Heart left ventricle (tissue), 16 donors: ENCODE measurements at regions not wholly inside any gene's neighbourhood (a gene's known extent, or its start where the extent isn't known, plus 50 kb on each side); places are given as distances from the start of the nearest gene placed in this dataset.

Experiments
- ATAC-seq, 4 donors: fragments of 200-7000 bp; cut with Tn5 transposase; one replicate each; pipeline ENCODE4 v1.9.1; 2020 to 2022; ENCODE audit warnings: moderate library complexity in 4 of 4, mild to moderate bottlenecking in 3 of 4, moderate number of reproducible peaks in 1 of 4
- DNase-seq, 5 donors: peaks; one replicate each; pipeline ENCODE4 v3.0.0-alpha.2; 2020
- H3K27ac ChIP-seq, 12 donors: fragments of 200-600 bp; sonication (generic) in 4 of 12; one replicate each; pipeline versions ENCODE4 v1.5.0 to v1.8.0; 2016 to 2022; ENCODE audit warnings: mild to moderate bottlenecking in 2 of 12
- H3K27me3 ChIP-seq, 9 donors: fragments of 200-600 bp; sonication (generic) in 2 of 9; one replicate each; pipeline versions ENCODE4 v1.5.1 to v1.8.0; 2016 to 2022; ENCODE audit warnings: mild to moderate bottlenecking in 3 of 9
- H3K36me3 ChIP-seq, 9 donors: fragments of 200-600 bp; sonication (generic) in 2 of 9; one replicate each; pipeline versions ENCODE4 v1.5.0 to v1.8.0; 2018 to 2022; ENCODE audit warnings: mild to moderate bottlenecking in 2 of 9
- H3K4me1 ChIP-seq, 12 donors: fragments of 200-600 bp; sonication (generic) in 4 of 12; one replicate each; pipeline versions ENCODE4 v1.5.0 to v1.8.0; 2016 to 2022; ENCODE audit warnings: mild to moderate bottlenecking in 3 of 12
- H3K4me3 ChIP-seq, 12 donors: fragments of 200-600 bp; sonication (generic) in 4 of 12; one replicate each; pipeline versions ENCODE4 v1.5.0 to v1.8.0; 2017 to 2022; ENCODE audit warnings: mild to moderate bottlenecking in 9 of 12, moderate library complexity in 4 of 12
- H3K9me3 ChIP-seq, 12 donors: fragments of 200-600 bp; sonication (generic) in 4 of 12; one replicate each; pipeline versions ENCODE4 v1.5.0 to v1.8.0; 2016 to 2022; ENCODE audit warnings: mild to moderate bottlenecking in 1 of 12
- CTCF ChIP-seq, 12 donors: fragments of 200-600 bp; sonication (generic) in 4 of 12; IDR thresholded peaks; one replicate each; pipeline versions ENCODE4 v1.5.0 to v1.8.0; 2018 to 2022; ENCODE audit warnings: antibody characterized with exemption in 12 of 12, mild to moderate bottlenecking in 5 of 12
- POLR2A ChIP-seq, 2 donors: fragments of 450-650 bp; IDR thresholded peaks; one replicate each; pipeline ENCODE4 v1.6.1; 2017; ENCODE audit warnings: antibody characterized with exemption in 2 of 2, mild to moderate bottlenecking in 2 of 2, moderate library complexity in 2 of 2
- WGBS, 4 donors: extraction: QIAGEN DNeasy Blood & Tissue Kit in 2 of 4; methylation state at CpG; one replicate each; pipeline versions ENCODE4 v1.1.5 to v1.1.7; 2013 to 2018; 5-methylcytosine and 5-hydroxymethylcytosine counted together
- intact Hi-C, 10 donors: fragments of 100-400 bp; cut with DNase I; formaldehyde crosslinking; loops; one replicate each; pipeline versions ENCODE4 v1.11.1 to v1.14.2; 2022
- donor health status: ischemic (EF 13 %, LVEDD 7.1; RV severe dilation, severe dysfunction).
- donor health status: healthy with polysubstance abuse.
- donor health status: DM: no; HTN: yes; CAD: no.
- donor health status: DM: no; HTN: no; CAD: no.
- donor health status: ischemic (EF 25% LVEDD 6.9; RV normal size, moderate dysfunction).
- donor health status: ischemic (EF 25% LVEDD 5.7; RV mildly dilated, moderate dysfunction).
- donor health status: healthy.
- donor health status: DM: yes; HTN: yes; CAD: no.
- donor health status: ischemic (EF 35%, LVEDD 5.7; RV mildly dilated, moderate dysfunction).
- donor health status: nonischemic (EF 11% LVEDD 7.7; RV severe dilation, severe dysfunction).
- donor health status: DM: yes; HTN: yes; CAD: no.
- donor health status: PGD.
- donor health status: ischemic (EF 29% LVEDD 5.4; RV normal size, mild dysfunction).
- donor health status: nonischemic (EF 23%, LVEDD 6.1; RV moderate dilation, normal function).

DNA sequence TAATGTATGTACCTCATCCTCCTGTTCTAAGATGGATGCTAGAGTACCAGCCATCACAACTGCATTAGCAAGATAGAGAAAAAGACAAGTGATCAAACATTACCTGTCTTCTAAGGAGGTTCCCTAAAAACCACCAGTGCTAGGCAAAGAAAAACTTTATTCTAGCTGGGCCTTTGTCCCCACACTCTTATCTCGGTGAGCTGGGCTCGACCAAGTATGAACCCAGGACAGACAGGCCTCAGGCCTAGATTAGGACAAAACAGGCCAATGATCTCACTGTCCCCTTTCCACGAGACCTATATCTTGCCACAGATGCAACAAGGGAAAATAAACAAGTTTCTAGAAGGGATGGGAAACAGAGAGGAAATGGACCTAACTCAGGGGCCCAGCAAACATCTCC lies 127.6 kb upstream of the PKDCC start:
- H3K4me1 ChIP-seq = peaks cover 0 to 30% (median 12%) of the 10 kb centered on the region in 12 donors
- no peak for DNase-seq
- 87 to 88% (median 87%) methylated on average over 3 of the region's 3 CpGs for WGBS, 4 donors
- peaks cover 0 to 1% (median 0%) of the 10 kb centered on the region in 12 donors for H3K9me3 ChIP-seq
- intact Hi-C loops = loop anchor here in 1 of 10 donors (5.0 kb wide), 1 partner anchor 132 kb away; no protein-coding TSS in a partner anchor
- no peak for ATAC-seq
- TF ChIP-seq CTCF (IDR thresholded peaks at IDR 0.05) (no peak), POLR2A (IDR thresholded peaks at IDR 0.05) (no peak)
- H3K36me3 ChIP-seq = no peaks in the 10 kb centered on the region
- H3K4me3 ChIP-seq = no peak overlapping the region
- no peak overlapping the region for H3K27ac ChIP-seq
- H3K27me3 ChIP-seq = no peaks in the 10 kb centered on the region

- Histone ChIP-seq H3K27ac (peak overlapping the region in 2 of 12 donors; percentile 60 to 72), H3K4me3 (no peak overlapping the region), H3K27me3 (no peaks in the 10 kb centered on the region), H3K4me1 (peaks cover 0 to 30% (median 12%) of the 10 kb centered on the region in 12 donors), H3K36me3 (no peaks in the 10 kb centered on the region), H3K9me3 (peaks cover 0 to 4% (median 0%) of the 10 kb centered on the region in 12 donors)
- intact Hi-C loops = loop anchor here in 1 of 10 donors (5.0 kb wide), 1 partner anchor 131 kb away; no protein-coding TSS in a partner anchor
- TF ChIP-seq CTCF (IDR thresholded peaks at IDR 0.05) (no peak), POLR2A (IDR thresholded peaks at IDR 0.05) (no peak)
- 92 to 98% (median 93%) methylated on average over 2 of the region's 2 CpGs for WGBS, 4 donors
- ATAC-seq = no peak
- no peak for DNase-seq
These were observed 127.0 kb upstream of the PKDCC start for GRCh38 chr2:41920812-41921211.

GRCh38 chr2:41922177-41922576 lies 125.6 kb upstream of the PKDCC start:
- DNase-seq (no peak), ATAC-seq (peak; percentile 44 to 82 (median 68))
- no peaks in the 10 kb centered on the region for H3K36me3 ChIP-seq
- intact Hi-C loops = loop anchor here in 1 of 10 donors (5.0 kb wide), 1 partner anchor 130 kb away; no protein-coding TSS in a partner anchor
- TF ChIP-seq CTCF (IDR thresholded peaks at IDR 0.05) = no peak
- TF ChIP-seq POLR2A (IDR thresholded peaks at IDR 0.05) = no peak
- WGBS, 4 donors = 25 to 46% (median 37%) methylated on average over 5 of the region's 5 CpGs
- no peak overlapping the region for H3K4me3 ChIP-seq
- H3K4me1 ChIP-seq = peaks cover 4 to 41% (median 23%) of the 10 kb centered on the region in 12 donors
- peaks cover 0 to 4% (median 0%) of the 10 kb centered on the region in 12 donors for H3K9me3 ChIP-seq
- H3K27me3 ChIP-seq = no peaks in the 10 kb centered on the region
- peak overlapping the region in 5 of 12 donors; percentile 37 to 86 (median 60) for H3K27ac ChIP-seq

- H3K36me3 ChIP-seq = no peaks in the 10 kb centered on the region
- H3K9me3 ChIP-seq = peaks cover 0 to 4% (median 0%) of the 10 kb centered on the region in 12 donors
- peak overlapping the region in 4 of 12 donors; percentile 49 to 86 (median 66) for H3K27ac ChIP-seq
- no peak overlapping the region for H3K4me3 ChIP-seq
- ATAC-seq = no peak
- H3K27me3 ChIP-seq = no peaks in the 10 kb centered on the region
- intact Hi-C loops = loop anchor here in 1 of 10 donors (5.0 kb wide), 1 partner anchor 129 kb away; no protein-coding TSS in a partner anchor
- no peak for DNase-seq
- peaks cover 4 to 52% (median 34%) of the 10 kb centered on the region in 12 donors for H3K4me1 ChIP-seq
- TF ChIP-seq CTCF (IDR thresholded peaks at IDR 0.05) (no peak), POLR2A (IDR thresholded peaks at IDR 0.05) (no peak)
- WGBS, 4 donors = 63 to 79% (median 69%) methylated on average over 9 of the region's 9 CpGs
These were observed 124.5 kb upstream of the PKDCC start for GRCh38 chr2:41923156-41923786.
